ENCODE measurements at regions not wholly inside any gene's neighbourhood (a gene's known extent, or its start where the extent isn't known, plus 50 kb on each side); places are given as distances from the start of the nearest gene placed in this dataset.

- Histone ChIP-seq H3K9ac (ENCODE audit: low read depth, low read length) (0 out of 2 replicates have a peak overlapping the region, but pooled peaks have one; percentile 24), H3K27ac (ENCODE audit: low read length) (no peak overlapping the region), H3K4me3 (ENCODE audit: low read length) (no peak overlapping the region), H3K27me3 (ENCODE audit: insufficient read depth, low read length) (peaks cover 56% of the 10 kb centered on the region), H3K36me3 (ENCODE audit: insufficient read depth, low read depth, low read length) (no peaks in the 10 kb centered on the region), H3K4me1 (ENCODE audit: insufficient read depth, low read length) (peaks cover 19% of the 10 kb centered on the region; the same call in 1 of the 2 replicates), H3K9me3 (ENCODE audit: insufficient read depth, low read depth, low read length) (peaks cover 12% of the 10 kb centered on the region)
These were observed 177.4 kb upstream of the SDK2 start for GRCh38 chr17:73821665-73822064.

- H3K36me3 ChIP-seq (ENCODE audit: insufficient read depth, low read depth, low read length): no peaks in the 10 kb centered on the region
- H3K9ac ChIP-seq (ENCODE audit: low read depth, low read length): no peak overlapping the region
- H3K4me1 ChIP-seq (ENCODE audit: insufficient read depth, low read length): peaks cover 23% of the 10 kb centered on the region; the same call in 1 of the 2 replicates
- H3K27ac ChIP-seq (ENCODE audit: low read length): no peak overlapping the region
- H3K27me3 ChIP-seq (ENCODE audit: insufficient read depth, low read length): peaks cover 63% of the 10 kb centered on the region
- H3K4me3 ChIP-seq (ENCODE audit: low read length): no peak overlapping the region
- H3K9me3 ChIP-seq (ENCODE audit: insufficient read depth, low read depth, low read length): peaks cover 12% of the 10 kb centered on the region
These were observed 178.1 kb upstream of the SDK2 start for GRCh38 chr17:73822371-73822770.

DNA sequence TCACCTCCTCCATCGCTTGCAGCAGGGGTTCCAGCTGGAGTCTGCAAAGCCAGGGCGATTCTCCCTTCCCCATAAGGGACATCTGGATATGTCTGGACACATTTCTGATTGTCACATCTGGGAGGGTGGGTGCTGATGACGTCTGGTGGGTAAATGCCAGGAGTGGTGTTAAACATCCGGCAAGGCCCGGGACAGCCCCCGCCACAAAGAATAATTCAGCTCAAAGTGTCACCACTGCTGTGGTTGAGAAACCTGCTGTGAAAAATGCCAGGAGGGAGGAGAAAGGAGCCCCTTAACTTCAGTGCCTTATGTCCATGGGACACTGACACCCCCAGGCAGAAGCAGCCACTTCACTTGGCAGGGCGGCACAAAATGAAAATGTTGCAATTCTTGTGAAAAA lies 179.4 kb upstream of the SDK2 start:
- H3K4me1 ChIP-seq (ENCODE audit: insufficient read depth, low read length): peaks cover 35% of the 10 kb centered on the region
- H3K27ac ChIP-seq (ENCODE audit: low read length): no peak overlapping the region
- no peaks in the 10 kb centered on the region for H3K36me3 ChIP-seq (ENCODE audit: insufficient read depth, low read depth, low read length)
- peaks cover 6% of the 10 kb centered on the region for H3K9me3 ChIP-seq (ENCODE audit: insufficient read depth, low read depth, low read length)
- no peak overlapping the region for H3K9ac ChIP-seq (ENCODE audit: low read depth, low read length)
- H3K4me3 ChIP-seq (ENCODE audit: low read length): no peak overlapping the region
- H3K27me3 ChIP-seq (ENCODE audit: insufficient read depth, low read length): peaks cover 71% of the 10 kb centered on the region

- no peak overlapping the region for H3K9ac ChIP-seq (ENCODE audit: low read depth, low read length)
- no peaks in the 10 kb centered on the region for H3K36me3 ChIP-seq (ENCODE audit: insufficient read depth, low read depth, low read length)
- no peak overlapping the region for H3K4me3 ChIP-seq (ENCODE audit: low read length)
- H3K4me1 ChIP-seq (ENCODE audit: insufficient read depth, low read length): peaks cover 36% of the 10 kb centered on the region
- H3K9me3 ChIP-seq (ENCODE audit: insufficient read depth, low read depth, low read length): no peaks in the 10 kb centered on the region
- peaks cover 77% of the 10 kb centered on the region for H3K27me3 ChIP-seq (ENCODE audit: insufficient read depth, low read length)
- H3K27ac ChIP-seq (ENCODE audit: low read length): no peak overlapping the region
These were observed 180.1 kb upstream of the SDK2 start for GRCh38 chr17:73824321-73824720.

DNA sequence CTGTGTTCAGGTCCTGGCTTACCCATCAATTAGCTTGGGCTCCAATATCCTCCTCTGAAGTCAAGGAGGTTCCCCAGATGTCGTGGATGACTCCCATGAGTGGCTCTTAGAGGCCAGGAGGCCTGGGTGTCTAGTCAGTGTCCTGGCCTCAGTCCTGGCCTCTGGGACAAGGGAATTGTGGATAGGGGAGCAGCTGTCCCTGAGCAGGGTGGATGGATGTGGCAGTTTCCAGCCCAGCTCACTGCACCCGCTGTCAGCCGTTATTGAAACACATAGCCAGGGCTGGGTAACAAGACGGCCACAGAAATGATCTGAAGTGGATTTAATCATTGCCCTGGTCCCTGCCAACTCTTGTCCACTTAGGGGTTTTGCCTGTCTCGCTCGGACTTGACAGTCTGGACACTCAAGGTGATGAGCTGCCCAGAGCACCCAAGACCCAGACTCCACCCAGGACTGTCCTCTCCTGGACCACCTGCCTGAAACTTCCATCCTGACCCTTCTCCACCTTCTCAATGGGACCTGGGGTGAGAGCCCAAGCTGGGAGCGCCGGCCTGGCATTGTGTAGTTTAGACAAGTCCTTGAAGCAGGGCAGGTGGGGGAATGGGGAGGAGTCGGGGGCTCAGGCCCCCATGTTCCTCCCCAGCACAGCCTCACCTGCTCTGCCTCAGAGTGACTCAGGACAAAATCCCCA lies 182.1 kb upstream of the SDK2 start:
- H3K9ac ChIP-seq (ENCODE audit: low read depth, low read length): no peak overlapping the region
- no peaks in the 10 kb centered on the region for H3K36me3 ChIP-seq (ENCODE audit: insufficient read depth, low read depth, low read length)
- H3K4me1 ChIP-seq (ENCODE audit: insufficient read depth, low read length): peaks cover 30% of the 10 kb centered on the region
- no peak overlapping the region for H3K4me3 ChIP-seq (ENCODE audit: low read length)
- H3K27me3 ChIP-seq (ENCODE audit: insufficient read depth, low read length): peaks cover 63% of the 10 kb centered on the region
- H3K9me3 ChIP-seq (ENCODE audit: insufficient read depth, low read depth, low read length): no peaks in the 10 kb centered on the region
- H3K27ac ChIP-seq (ENCODE audit: low read length): no peak overlapping the region

DNA sequence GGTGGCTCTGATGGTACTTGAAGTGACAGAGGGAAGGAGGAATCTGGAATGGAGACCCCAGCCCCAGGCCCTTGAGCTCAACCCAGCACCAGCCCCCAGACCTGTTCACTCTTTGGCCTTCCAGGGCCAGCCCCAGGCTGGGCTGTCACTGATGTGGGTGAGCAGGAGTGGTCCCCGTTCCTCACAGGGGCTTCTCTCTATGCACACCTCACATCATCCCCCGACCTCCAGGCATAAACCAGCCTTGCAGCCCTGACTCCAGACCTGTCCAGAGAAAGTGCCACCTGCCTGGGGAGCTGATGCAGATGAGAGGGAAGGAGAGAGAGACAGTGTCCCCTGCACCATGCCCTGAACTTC lies 182.6 kb upstream of the SDK2 start:
- no peak overlapping the region for H3K4me3 ChIP-seq (ENCODE audit: low read length)
- H3K27me3 ChIP-seq (ENCODE audit: insufficient read depth, low read length): peaks cover 58% of the 10 kb centered on the region
- H3K36me3 ChIP-seq (ENCODE audit: insufficient read depth, low read depth, low read length): no peaks in the 10 kb centered on the region
- H3K4me1 ChIP-seq (ENCODE audit: insufficient read depth, low read length): peaks cover 25% of the 10 kb centered on the region
- no peaks in the 10 kb centered on the region for H3K9me3 ChIP-seq (ENCODE audit: insufficient read depth, low read depth, low read length)
- H3K27ac ChIP-seq (ENCODE audit: low read length): no peak overlapping the region
- no peak overlapping the region for H3K9ac ChIP-seq (ENCODE audit: low read depth, low read length)

DNA sequence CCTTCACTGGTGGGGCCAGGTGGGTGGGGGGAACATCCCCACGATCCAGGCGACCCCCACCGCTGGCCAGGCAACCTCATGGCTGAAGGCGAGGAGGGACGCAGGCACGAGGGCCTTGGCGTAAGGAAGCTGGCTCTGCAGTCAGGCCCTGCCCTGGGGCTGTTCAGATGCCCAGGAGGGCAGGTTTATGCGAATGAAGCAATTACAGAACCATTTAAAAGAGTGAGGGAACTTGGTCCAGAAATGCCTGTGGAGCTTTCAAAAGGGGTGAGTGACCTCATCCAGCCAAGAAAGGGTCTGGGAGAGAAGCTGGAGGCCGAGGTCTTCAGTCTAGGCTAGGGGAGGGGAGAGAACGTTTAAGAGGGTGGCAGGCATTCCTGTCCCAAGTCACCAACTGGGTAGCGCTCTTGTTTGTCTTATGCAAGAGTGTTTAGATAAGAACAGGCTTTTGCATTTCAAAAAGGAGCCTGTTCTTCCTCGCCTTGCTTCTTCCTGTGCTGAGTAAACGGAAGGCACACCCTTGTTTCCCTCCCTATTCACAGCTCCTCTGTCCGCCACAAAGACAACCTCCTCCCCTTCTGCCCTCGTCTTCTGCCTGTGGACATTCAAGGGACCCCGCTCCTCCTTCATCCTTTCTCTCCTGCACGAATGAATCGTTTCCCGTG lies 183.5 kb upstream of the SDK2 start:
- H3K4me3 ChIP-seq (ENCODE audit: low read length): peak overlapping the region; percentile 17; the same call in 1 of the 2 replicates
- H3K27ac ChIP-seq (ENCODE audit: low read length): no peak overlapping the region
- H3K9ac ChIP-seq (ENCODE audit: low read depth, low read length): no peak overlapping the region
- no peaks in the 10 kb centered on the region for H3K36me3 ChIP-seq (ENCODE audit: insufficient read depth, low read depth, low read length)
- H3K4me1 ChIP-seq (ENCODE audit: insufficient read depth, low read length): peaks cover 21% of the 10 kb centered on the region
- no peaks in the 10 kb centered on the region for H3K9me3 ChIP-seq (ENCODE audit: insufficient read depth, low read depth, low read length)
- H3K27me3 ChIP-seq (ENCODE audit: insufficient read depth, low read length): peaks cover 49% of the 10 kb centered on the region

- H3K9ac ChIP-seq (ENCODE audit: low read depth, low read length): no peak overlapping the region
- H3K27ac ChIP-seq (ENCODE audit: low read length): no peak overlapping the region
- peaks cover 30% of the 10 kb centered on the region for H3K27me3 ChIP-seq (ENCODE audit: insufficient read depth, low read length)
- H3K4me1 ChIP-seq (ENCODE audit: insufficient read depth, low read length): peaks cover 17% of the 10 kb centered on the region
- no peaks in the 10 kb centered on the region for H3K9me3 ChIP-seq (ENCODE audit: insufficient read depth, low read depth, low read length)
- H3K36me3 ChIP-seq (ENCODE audit: insufficient read depth, low read depth, low read length): no peaks in the 10 kb centered on the region
- no peak overlapping the region for H3K4me3 ChIP-seq (ENCODE audit: low read length)
These were observed 185.5 kb upstream of the SDK2 start for GRCh38 chr17:73829676-73830280.

GRCh38 chr17:73831699-73832098 lies 187.5 kb upstream of the SDK2 start:
- Histone ChIP-seq H3K27ac (ENCODE audit: low read length) (no peak overlapping the region), H3K9ac (ENCODE audit: low read depth, low read length) (no peak overlapping the region), H3K4me3 (ENCODE audit: low read length) (no peak overlapping the region), H3K9me3 (ENCODE audit: insufficient read depth, low read depth, low read length) (no peaks in the 10 kb centered on the region), H3K36me3 (ENCODE audit: insufficient read depth, low read depth, low read length) (no peaks in the 10 kb centered on the region), H3K4me1 (ENCODE audit: insufficient read depth, low read length) (peaks cover 17% of the 10 kb centered on the region), H3K27me3 (ENCODE audit: insufficient read depth, low read length) (peaks cover 21% of the 10 kb centered on the region)

- Histone ChIP-seq H3K4me1 (ENCODE audit: insufficient read depth, low read length) (no peaks in the 10 kb centered on the region), H3K4me3 (ENCODE audit: low read length) (no peak overlapping the region), H3K27me3 (ENCODE audit: insufficient read depth, low read length) (peaks cover 4% of the 10 kb centered on the region), H3K9ac (ENCODE audit: low read depth, low read length) (no peak overlapping the region), H3K36me3 (ENCODE audit: insufficient read depth, low read depth, low read length) (no peaks in the 10 kb centered on the region), H3K9me3 (ENCODE audit: insufficient read depth, low read depth, low read length) (no peaks in the 10 kb centered on the region), H3K27ac (ENCODE audit: low read length) (no peak overlapping the region)
These were observed 189.7 kb upstream of the SDK2 start for GRCh38 chr17:73833775-73834488.

DNA sequence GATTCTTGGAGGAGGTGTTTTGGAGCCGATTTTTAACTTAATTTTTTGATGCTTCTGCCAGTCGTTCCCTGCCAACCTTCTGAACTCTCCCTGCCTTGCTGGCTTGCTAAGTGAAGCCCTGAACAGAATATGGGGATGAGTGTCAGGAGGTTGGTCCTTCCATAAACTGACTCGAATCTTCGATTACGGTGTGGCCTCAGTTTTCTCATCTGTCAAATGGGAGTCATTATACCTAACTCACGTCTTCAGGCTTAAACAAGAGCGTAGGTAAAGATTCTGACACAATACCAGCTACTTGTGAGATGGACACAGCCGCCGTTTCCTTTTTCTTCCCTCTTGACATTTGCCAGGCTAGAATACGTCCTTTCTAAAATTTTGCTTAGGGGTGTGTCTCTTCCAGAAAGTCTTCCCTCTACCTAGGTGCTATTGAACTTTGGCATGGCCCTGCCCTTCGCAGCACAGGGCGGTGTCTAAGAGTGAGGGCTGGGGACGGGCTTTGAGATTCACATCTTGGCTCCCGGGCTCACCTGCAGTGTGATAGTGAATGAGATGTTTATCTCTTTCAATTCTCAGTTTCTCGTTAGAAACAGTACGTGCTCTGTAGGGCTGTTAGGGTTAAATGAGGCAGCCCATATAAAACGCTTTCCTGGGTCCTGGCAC lies 190.6 kb upstream of the SDK2 start:
- Histone ChIP-seq H3K9ac (ENCODE audit: low read depth, low read length) (no peak overlapping the region), H3K27me3 (ENCODE audit: insufficient read depth, low read length) (no peaks in the 10 kb centered on the region; the same call in 1 of the 2 replicates), H3K27ac (ENCODE audit: low read length) (no peak overlapping the region), H3K9me3 (ENCODE audit: insufficient read depth, low read depth, low read length) (no peaks in the 10 kb centered on the region), H3K36me3 (ENCODE audit: insufficient read depth, low read depth, low read length) (no peaks in the 10 kb centered on the region), H3K4me3 (ENCODE audit: low read length) (no peak overlapping the region), H3K4me1 (ENCODE audit: insufficient read depth, low read length) (no peaks in the 10 kb centered on the region)

All from iPS-20b (cell line).